ENCODE measurements at regions not wholly inside any gene's neighbourhood (a gene's known extent, or its start where the extent isn't known, plus 50 kb on each side); places are given as distances from the start of the nearest gene placed in this dataset.

GRCh38 chr3:83633758-83634157 lies 1325.0 kb upstream of the CADM2 start:
- ChIA-PET CTCF (no interaction called here), POLR2A (no interaction called here), RAD21 (ENCODE audit: low non-redundant PET in 1 of 2, low total read pairs in 2 of 2, uncharacterized antibody in 2 of 2, unreplicated experiment in 2 of 2) (no interaction called here)
- Histone ChIP-seq H3K4me1 (ENCODE audit: control insufficient read depth in 1 of 2, insufficient read depth in 2 of 2, low read length in 2 of 2) (no peaks in the 10 kb centered on the region), H3K9me3 (ENCODE audit: control insufficient read depth in 1 of 2, insufficient read depth in 1 of 2, low read depth in 1 of 2, low read length in 2 of 2) (peaks cover 0 to 13% of the 10 kb centered on the region in 2 experiments; a peak in 3 of 4 replicates), H3K9ac (ENCODE audit: low read length) (no peak overlapping the region), H2AFZ (ENCODE audit: low read depth, low read length, poor library complexity, severe bottlenecking) (no peak overlapping the region), H3K4me2 (ENCODE audit: low read length) (no peak overlapping the region), H4K20me1 (ENCODE audit: insufficient read depth) (no peaks in the 10 kb centered on the region), H3K4me3 (replicated peaks in 1 of 2; ENCODE audit: low read depth in 1 of 2, low read length in 2 of 2) (no peak overlapping the region), H3K27me3 (ENCODE audit: insufficient read depth, low read length) (no peaks in the 10 kb centered on the region), H3K36me3 (ENCODE audit: control insufficient read depth in 1 of 2, insufficient read depth in 2 of 2, low read length in 2 of 2) (no peaks in the 10 kb centered on the region), H3K9me2 (ENCODE audit: insufficient read depth) (no peaks in the 10 kb centered on the region), H3K79me2 (ENCODE audit: insufficient read depth, low read length) (no peaks in the 10 kb centered on the region), H3K27ac (ENCODE audit: low read depth, low read length) (no peak overlapping the region)
- TF ChIP-seq EZH2phosphoT487 (IDR thresholded peaks at IDR 0.05; ENCODE audit: borderline replicate concordance) (no peak), POLR2AphosphoS5 (IDR thresholded peaks at IDR 0.05; ENCODE audit: low read depth, low read length) (no peak)
- intact Hi-C loops (cut with micrococcal nuclease), result no loop called here
- DNase-seq (ENCODE audit: low read depth, low spot score) (no peak), ATAC-seq (no peak)
- no TSS peak for BruUV-seq (replicated peaks)

GRCh38 chr3:83649692-83650091 lies 1309.1 kb upstream of the CADM2 start:
- ATAC-seq (no peak), DNase-seq (ENCODE audit: low read depth, low spot score) (no peak)
- TF ChIP-seq CBX3 (IDR thresholded peaks at IDR 0.05; ENCODE audit: low read depth) (no peak), TCF7L2 (IDR thresholded peaks at IDR 0.05; ENCODE audit: borderline replicate concordance, extremely low read depth, insufficient read depth, insufficient read length) (no peak), RAD21 (IDR thresholded peaks at IDR 0.05; ENCODE audit: low read depth) (no peak), SRF (IDR thresholded peaks at IDR 0.05; ENCODE audit: low read depth) (no peak), CEBPB (IDR thresholded peaks at IDR 0.05; ENCODE audit: low read depth) (no peak), EZH2phosphoT487 (IDR thresholded peaks at IDR 0.05; ENCODE audit: borderline replicate concordance) (no peak)
- ChIA-PET CTCF (no interaction called here), POLR2A (no interaction called here), RAD21 (ENCODE audit: low non-redundant PET in 1 of 2, low total read pairs in 2 of 2, uncharacterized antibody in 2 of 2, unreplicated experiment in 2 of 2) (no interaction called here)
- intact Hi-C loops (cut with micrococcal nuclease), result no loop called here
- Histone ChIP-seq H3K4me2 (ENCODE audit: low read length) (no peak overlapping the region), H3K9ac (ENCODE audit: low read length) (no peak overlapping the region), H3K4me3 (replicated peaks in 1 of 2; ENCODE audit: low read depth in 1 of 2, low read length in 2 of 2) (no peak overlapping the region), H3K4me1 (ENCODE audit: control insufficient read depth in 1 of 2, insufficient read depth in 2 of 2, low read length in 2 of 2) (no peaks in the 10 kb centered on the region), H3K27ac (ENCODE audit: low read depth, low read length) (no peak overlapping the region), H3K27me3 (ENCODE audit: insufficient read depth, low read length) (no peaks in the 10 kb centered on the region), H3K9me3 (ENCODE audit: control insufficient read depth in 1 of 2, insufficient read depth in 1 of 2, low read depth in 1 of 2, low read length in 2 of 2) (peaks cover 7 to 35% of the 10 kb centered on the region in 2 experiments; a peak in 3 of 4 replicates), H4K20me1 (ENCODE audit: insufficient read depth) (no peaks in the 10 kb centered on the region), H3K79me2 (ENCODE audit: insufficient read depth, low read length) (no peaks in the 10 kb centered on the region), H3K9me2 (ENCODE audit: insufficient read depth) (no peaks in the 10 kb centered on the region), H2AFZ (ENCODE audit: low read depth, low read length, poor library complexity, severe bottlenecking) (no peak overlapping the region), H3K36me3 (ENCODE audit: control insufficient read depth in 1 of 2, insufficient read depth in 2 of 2, low read length in 2 of 2) (no peaks in the 10 kb centered on the region)
- BruUV-seq (replicated peaks), result no TSS peak
